Left lobe of liver (tissue), 2 donors: ENCODE measurements at regions not wholly inside any gene's neighbourhood (a gene's known extent, or its start where the extent isn't known, plus 50 kb on each side); places are given as distances from the start of the nearest gene placed in this dataset.
A peak's percentile ranks its signal among the peaks of the same experiment; 100 is the strongest.

ENCODE experiments used
- ATAC-seq: fragments of 200-7000 bp; cut with Tn5 transposase; one replicate; pipeline ENCODE4 v1.9.1; 2020; ENCODE audit warnings: mild to moderate bottlenecking, moderate library complexity
- DNase-seq: peaks from one replicate; pipeline ENCODE4 v3.0.0-alpha.2; 2020; ENCODE audit warnings: low spot score
- donor health status: DM: no; HTN: no; CAD: no; lungs with moderate emphysema.
- donor health status: DM: no; HTN: yes; CAD: no.

DNA sequence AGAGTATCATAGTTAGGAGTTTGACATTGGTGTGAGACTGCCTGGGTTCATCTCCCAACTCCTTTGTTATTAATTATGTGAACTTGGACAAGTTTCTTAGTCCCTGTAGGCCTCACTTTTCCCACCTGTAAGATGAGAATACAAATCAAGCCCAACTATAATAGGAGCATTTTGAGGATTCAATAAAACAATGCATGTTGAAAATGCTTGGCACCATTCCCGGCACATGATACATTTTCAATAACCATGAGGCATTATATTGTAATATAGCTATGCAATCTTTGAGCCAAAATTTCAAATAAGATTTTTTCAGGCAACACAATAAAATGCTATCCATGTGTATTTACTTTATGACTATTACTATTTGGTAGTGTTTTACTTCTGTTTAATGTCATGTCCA is 229.0 kb upstream of the SP4 start:
- no peak for DNase-seq
- no peak for ATAC-seq

DNA sequence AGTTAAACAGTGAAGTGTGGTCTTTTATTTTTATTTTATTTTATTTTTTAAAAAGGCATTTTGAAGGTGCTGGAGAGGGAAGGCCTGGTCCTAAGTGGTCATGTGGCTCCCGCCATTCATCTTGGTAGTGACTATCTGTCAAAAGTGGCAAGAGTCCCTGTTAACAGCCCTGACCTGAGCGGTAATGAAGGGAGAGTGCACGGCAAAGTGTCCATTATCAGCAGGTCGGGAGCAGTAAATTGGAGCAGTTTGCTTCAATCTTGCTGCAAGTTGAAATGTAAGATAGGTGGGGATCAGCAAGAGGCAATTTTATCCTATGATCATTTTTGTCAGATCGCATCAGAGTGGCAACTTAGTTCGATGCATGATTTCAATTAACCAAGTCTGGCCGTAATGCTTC is 227.4 kb upstream of the SP4 start:
- ATAC-seq, result no peak
- no peak for DNase-seq

DNA sequence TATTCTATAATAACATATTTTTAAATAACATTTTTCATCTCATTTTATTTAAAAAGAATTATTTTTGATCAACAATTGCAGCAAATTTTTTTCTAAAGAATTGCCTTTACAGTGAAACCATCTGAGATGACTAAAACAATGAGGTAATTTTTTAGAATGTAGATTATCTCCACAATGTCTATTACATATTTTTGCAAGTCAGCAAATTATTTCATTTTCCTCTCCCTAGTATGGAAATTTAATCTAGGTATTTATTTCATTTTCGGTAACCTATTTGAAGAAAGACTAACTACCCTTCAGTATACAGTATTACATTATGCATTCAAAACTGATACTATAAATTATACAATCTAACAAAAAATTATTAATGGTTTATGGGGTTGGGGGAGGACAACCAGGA is 213.2 kb upstream of the SP4 start:
- no peak for ATAC-seq
- no peak for DNase-seq

DNA sequence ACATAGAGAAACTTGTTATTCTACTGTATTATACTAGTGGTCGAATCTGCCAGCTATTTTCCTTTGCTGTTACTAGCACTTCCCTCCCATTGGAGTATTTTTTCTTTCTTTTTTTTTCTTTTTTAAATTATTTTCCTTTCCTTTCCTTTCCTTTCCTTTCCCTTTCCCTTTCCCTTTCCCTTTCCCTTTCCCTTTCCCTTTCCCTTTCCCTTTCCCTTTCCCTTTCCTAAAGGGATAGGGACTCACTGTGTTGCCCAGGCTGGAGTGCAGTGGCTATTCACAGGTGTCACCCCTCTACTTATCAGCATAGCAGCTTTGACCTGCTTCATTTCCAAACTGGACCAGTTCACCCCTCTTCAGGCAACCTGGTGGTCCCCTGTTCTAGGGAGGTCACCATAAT is 212.6 kb upstream of the SP4 start:
- no peak for ATAC-seq

DNA sequence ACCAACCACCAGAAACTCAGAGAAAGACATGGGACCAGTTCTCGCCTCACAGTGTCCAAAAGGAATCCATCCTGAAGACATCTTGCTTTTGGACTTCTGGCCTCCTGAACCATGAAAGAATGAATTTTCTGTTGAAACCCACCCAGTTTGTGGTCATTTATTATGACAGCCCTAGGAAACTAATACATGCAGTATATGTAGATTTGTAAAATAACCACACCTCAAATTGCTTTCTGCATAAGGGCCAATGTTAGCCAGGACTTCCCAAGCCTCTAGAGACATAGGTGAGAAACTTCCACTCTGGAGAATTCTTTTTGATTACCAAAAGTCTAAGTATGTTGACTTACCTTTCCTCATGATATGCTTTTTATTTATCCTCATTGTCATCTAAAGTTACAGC is 210.5 kb upstream of the SP4 start:
- ATAC-seq (no peak), DNase-seq (no peak)

More for the DNA sequence above, 212.6 kb upstream of the SP4 start:
- DNase-seq, result no peak

DNA sequence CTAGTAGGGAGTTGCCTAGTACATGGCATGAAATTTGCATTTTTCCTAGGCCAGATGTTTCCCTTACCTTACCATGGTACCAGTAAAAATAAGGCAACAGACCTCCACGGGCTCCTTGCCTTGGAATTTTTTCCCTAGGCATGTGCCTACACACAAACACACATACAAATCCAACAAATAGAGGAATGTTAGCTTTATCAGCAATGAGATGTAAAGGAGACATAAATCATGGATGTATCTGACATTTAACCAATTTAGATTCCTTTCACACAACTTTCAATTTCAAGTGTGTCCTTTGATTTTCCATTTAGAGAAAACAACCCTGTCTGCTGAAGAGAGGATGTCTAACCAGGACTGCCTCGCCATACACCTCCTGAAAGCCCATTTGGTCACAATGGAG is 209.7 kb upstream of the SP4 start:
- ATAC-seq (no peak), DNase-seq (no peak)

DNA sequence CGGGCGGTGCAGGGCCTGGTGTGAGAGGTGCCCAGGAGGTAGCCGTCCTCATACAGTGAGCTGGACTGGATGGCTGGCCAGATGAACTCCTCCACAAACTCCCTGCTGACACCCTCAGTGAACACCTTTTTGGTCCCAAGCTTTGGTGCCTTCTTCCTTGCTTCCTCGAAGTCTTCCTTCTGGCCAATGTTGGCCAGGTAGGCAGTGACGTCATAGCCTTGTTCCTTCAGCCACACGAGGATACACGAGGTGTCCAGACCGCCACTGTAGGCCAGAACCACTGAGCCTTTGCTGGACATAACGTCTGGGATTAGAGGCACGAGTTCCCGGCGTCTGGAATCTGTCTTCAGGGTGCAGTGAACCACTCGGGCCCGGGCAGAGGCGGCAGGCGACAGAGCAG is 206.8 kb upstream of the SP4 start:
- ATAC-seq (no peak), DNase-seq (no peak)

DNA sequence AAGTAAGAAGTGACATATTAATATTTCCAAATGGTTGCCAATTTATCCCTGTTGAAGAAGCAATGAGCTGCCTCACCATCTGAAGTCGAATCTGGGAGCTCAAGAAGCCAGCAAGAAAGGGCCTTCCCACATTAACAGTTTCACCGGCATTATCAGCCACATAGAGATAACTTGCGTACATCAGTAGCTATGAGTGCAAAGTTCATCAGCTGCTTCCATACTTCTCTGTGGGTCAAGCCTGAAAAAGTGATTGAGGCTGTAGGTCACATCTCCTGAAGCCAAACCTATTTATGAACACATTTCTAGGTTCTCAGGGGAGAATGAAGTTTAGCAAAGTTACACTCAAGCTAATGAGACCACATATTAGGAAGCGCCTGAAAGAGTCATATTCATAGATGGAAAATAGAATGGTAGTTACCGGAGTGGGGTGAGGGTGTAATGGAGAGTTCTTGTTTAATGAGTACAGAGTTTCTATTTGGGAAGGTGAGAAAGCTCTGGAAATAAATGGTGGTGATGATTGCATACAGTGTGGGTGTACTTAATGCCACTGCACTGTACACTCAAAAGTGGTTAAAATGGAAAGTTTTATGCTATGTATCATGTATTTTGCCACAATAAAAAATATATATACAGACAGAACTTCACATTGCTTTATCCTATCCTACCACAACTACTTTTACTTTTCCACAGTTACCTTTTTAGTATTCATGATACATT is 189.3 kb upstream of the SP4 start:
- DNase-seq (no peak), ATAC-seq (no peak)

DNA sequence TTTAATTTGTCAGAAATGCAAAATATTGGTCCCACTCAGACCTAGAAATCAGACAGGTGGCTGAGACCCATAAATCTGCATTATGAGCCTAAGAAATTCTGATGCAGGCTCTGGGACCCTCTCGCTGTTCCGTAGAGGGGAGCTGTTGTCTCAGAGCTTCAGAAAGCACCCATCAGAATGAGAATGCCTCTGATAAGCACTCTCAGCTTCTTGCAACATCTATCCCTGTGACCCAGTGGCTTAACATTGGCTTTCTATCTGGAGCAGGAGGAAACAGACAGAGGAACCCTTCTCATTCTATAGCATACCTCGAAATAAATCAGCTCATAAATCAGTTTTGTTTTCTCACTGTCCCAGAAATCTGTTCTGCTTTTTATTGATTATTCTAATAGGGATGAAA is 184.6 kb upstream of the SP4 start:
- DNase-seq (no peak), ATAC-seq (no peak)

DNA sequence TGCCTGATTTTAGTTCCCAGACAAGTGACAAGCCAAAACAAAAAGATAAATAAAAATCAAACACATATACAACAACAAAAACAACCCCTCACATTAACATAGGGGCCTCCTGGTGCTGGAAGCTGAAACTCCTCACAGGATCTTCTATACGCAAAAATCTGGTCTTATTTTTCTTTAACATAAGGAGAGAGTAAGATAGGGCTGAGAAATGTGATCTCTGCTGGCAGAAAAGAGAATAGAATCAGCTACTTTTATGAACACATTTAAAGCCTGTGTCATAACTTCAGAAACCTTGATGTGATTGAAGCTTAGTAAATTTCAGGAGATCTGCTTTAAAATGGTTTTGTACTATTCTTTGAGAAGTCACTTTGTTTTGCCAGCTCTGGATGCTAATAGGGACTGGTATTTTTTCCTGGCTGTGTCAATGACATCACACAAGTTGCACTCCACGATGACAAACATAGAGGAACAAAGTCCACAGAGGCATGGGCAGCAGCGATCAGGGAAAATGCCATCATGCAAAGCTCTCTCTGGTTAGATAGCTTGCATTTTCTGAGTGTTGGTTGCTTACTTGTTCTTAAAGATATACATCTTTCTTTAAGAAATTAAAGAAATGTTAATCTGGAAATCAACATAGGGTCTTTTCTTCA is 176.6 kb upstream of the SP4 start:
- ATAC-seq (peak; percentile 93), DNase-seq (peak; percentile 48)

DNA sequence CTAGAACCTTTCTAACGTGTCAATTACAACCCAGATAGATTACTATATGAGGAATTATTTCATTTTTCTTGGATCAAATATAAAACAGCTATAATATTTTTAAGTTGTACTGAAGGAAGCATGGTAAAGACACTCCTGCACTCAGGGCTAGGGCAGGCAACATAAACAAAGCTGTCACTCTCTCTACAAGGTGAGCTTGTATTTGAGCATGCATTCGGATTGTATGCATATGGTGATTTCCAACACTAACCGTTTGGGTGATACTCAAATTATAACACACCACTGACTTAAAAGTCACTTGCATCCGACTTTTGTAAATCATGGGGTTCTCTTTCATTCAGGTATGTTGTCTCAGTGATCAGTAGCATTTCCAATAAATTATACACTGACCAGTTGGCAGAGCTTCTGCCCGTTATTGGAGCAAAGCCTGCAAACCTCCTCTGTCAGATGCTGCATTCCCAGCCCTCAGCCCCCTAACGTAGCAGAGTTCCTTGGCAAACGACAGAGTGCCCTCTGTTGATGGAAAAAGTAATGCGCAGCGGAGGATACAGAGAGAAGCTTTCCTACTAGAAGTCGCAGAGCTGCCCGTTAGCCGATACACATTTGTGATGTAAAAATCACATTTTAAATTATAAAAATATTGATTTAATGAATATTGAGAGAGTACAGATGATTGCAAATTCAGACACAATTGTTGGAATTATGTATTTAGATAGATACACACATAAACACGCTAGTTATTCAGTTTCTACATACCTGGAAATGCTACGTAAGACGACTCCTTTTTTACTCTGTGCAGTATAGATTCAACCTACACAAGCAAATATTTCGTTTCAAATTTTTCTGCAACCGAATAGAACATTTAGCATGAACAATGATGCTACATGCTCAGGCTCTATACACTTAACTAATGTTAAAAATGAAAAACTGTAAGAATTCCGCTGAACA is 173.9 kb upstream of the SP4 start:
- peak; percentile 88 for ATAC-seq
- DNase-seq, result peak; percentile 48

DNA sequence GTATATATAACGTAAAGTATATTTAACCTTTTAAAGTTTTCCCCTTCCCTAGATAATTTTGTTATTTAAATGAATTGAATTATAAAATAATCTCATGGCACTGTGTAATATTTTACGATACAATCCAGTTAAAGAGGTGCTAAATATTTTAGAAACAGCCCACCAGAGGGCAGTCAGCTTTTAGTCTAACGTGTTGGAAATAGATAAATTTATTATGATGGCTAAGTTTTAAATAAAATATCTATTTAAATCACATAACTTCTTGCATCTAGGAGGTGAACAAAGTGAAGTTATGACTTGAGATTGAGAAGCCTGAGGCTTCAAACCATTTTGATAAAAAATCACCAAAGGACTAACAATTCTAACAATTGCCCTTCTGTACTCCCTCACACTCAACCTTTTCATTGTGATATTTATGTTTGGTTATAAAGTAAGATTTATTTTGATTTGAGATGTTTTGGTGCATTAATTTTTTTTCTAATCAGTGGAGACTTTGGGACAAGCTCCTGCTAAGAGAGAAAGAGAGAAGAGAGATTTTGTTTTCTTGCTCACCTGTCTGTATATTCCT is 171.5 kb upstream of the SP4 start:
- ATAC-seq (peak; percentile 57), DNase-seq (no peak)

DNA sequence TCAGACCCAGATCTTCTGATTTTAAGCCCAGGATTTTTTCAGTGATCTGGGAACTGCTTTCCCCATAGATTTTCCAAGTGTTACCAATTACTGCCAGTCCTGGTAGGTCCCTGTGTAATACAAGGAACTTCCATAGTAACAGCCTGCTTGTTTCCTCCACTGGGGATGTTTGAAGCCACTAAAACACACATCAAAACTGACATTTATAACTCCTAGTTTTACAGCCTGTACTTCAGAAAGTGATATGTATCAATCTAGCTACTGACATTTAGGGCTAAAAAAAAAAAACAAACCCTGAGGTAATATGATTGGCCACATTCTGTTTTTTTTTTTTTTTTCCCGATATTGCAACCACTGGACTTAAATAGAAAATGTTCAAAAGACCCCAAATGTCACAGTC is 166.9 kb upstream of the SP4 start:
- DNase-seq (no peak), ATAC-seq (no peak)

DNA sequence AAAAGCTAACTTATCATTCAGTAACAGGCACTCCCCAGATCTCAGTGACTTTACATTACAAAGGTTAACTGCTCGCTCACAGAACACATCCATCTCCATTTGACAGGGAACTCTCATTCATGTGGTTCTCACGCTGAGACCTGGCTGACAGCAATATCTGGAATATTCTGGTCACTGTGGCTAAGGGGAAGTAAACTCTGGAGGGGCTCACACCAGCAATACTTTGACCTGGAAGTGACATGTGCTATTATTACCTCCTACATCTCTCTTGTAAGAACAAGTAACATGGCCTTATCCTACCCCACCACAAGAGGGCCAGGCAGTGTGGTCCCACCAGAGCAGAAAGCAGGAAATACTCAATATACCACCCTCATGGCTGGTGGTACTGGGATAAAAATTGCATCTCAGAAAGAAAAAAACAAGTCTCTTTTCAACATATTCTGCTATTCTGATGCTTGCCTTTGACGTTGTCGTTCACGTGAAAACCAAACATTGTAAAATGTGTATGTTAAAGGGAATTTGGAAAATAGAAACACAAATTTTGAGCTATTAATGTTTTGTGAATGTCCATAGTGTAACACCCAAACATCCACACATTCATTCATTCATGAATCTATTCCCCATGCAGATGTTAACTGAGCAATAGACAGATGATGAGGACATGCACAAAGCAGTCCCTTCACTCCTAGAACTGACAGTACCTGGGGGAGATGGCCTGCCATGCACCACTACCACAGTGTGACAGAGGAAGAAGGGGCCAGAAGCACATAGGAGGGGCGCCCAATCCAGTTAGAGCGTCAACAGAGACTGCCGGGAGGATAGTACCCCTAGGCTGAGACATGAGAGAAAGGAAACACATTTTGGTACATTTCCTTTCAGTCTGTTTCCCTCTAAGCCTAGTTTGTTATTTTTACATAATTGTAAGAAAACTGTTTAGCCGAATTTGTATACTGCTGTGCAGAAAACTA is 166.0 kb upstream of the SP4 start:
- DNase-seq (no peak), ATAC-seq (peak; percentile 63)

DNA sequence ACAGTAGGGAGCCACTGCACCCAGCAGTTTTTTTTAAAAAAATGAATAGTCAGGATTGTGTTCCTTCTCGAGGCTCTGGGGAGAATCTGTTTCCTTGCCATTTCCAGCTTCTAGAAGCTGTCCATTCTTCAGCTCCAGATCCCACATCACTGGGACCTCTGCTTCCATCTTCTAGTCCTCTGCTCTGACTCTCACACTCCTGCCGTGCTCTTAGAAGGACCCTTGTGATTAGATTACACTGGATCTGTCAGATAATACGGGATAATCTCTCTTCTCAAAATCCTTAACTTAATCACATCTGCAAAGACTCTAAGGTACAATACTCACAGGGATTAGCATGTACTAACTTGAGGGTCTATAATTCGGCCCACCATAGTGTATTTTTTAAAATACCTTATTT is 158.9 kb upstream of the SP4 start:
- ATAC-seq (no peak), DNase-seq (no peak)

DNA sequence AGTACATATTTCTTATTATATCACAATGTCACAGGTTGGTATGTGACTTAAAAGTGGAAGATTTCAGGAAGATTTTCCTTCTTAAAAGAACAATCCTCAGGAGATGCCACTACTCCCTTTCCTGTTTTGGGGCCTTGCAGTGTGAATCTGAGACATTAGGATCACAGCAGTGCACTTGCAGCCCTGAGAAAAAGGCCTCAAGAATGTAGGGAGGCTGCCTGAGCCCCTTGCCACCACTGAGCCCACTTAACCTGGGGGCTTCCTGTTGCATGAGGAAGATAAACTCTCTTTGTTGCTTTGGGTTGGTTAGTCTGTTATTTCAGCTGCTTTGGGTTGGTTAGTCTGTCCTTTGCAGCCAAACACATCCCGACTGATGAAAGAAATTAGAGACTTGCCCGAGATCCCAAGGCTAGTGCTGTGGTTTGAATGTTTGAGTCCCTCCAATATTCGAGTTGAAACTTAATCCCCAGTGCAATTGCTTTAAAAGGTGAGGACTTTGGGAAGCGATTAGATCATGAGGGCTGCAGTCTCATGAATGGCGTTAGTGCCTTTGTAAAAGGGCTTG is 151.3 kb upstream of the SP4 start:
- ATAC-seq (no peak), DNase-seq (no peak)

DNA sequence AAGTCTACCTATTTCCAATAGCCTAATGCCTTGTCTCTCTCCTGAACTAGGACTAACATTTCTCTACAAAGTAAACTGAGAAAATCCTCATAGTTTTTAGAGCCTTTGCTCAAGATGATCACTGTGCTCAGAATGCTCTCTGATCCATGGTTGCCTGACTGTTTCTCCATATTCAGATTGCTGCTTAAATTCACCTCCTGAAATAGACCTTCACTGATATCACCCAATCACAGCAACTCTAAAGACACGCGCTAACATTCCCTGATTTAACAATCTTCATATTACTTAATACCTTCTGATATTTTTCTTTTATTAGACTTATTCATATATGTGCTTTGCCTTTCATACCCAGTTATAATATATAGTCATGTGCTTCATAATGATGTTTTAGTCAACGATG is 148.9 kb upstream of the SP4 start:
- DNase-seq, result no peak
- no peak for ATAC-seq

DNA sequence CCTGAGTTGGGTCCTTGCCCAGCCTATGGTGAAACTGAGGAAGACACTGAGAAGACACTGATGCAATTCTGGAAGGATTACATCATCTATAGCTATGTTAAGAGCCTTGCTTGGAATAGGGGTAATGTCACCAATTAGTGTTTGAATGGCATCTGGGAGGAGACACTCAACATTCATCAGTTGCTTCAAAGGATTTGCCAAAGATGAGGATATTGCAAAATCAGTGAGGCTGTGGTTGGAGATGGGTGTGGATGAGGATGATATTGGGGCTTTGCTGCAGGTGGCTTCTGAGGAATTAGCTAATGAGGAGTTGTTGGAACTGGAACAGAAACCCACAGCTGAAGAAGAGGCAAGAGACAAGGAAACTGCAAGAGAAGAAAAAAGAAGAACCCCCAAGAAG is 146.7 kb upstream of the SP4 start:
- DNase-seq (no peak), ATAC-seq (no peak)

DNA sequence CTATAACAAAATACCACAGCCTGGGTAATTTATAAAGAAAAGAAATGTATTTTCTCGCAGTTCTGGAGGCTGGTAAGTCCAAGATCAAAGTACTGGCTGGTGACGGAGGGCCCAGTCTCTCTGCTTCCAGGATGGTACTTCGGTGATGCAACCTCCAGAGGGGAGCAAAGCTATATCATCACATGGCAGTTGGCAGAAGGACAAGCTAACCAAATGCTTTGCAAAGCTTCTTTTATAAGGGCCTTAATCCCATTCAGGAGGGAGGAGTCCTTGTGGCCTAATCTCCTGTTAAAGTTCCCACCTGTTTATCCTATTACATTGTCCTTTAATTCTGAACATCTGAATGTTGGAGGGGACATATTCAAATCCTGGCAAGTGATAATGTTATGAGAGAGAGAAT is 134.1 kb upstream of the SP4 start:
- no peak for ATAC-seq
- DNase-seq, result no peak

DNA sequence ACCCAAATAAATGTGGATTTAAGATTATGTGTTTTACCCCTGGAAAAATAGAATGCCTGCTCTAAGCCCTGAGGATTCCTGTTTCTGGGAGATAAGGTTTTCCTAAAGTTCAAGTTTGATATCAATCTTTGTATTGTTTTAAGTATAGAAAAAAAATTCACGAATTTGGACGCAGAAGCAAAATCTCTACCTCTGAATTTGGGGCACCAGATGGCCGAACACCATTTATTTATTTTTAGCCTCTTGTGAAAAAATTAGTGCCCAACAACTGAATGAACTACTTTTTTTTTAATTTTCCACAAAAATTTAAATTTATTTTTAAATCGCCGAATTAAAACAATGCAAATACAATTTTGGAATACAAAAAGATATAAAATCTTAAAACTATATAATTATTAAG is 128.1 kb upstream of the SP4 start:
- ATAC-seq, result no peak
- no peak for DNase-seq
